H9 (cell line): ENCODE measurements at regions not wholly inside any gene's neighbourhood (a gene's known extent, or its start where the extent isn't known, plus 50 kb on each side); places are given as distances from the start of the nearest gene placed in this dataset.

Source experiments
- DNase-seq: peaks from one replicate; pipeline ENCODE4 v3.0.0-alpha.2; 2017
- H2AFZ ChIP-seq: one replicate; pipeline ENCODE4 v1.6.1; 2013; ENCODE audit warnings: mild to moderate bottlenecking, low read length, control low read depth, moderate library complexity
- H2AK5ac ChIP-seq: 2 replicates; pipeline ENCODE4 v1.6.1; 2013; ENCODE audit warnings: low read length, control low read depth, mixed read lengths; ENCODE audit not compliant: insufficient read length
- H2BK120ac ChIP-seq: one replicate; pipeline ENCODE4 v1.6.1; 2013; ENCODE audit warnings: low read depth, mild to moderate bottlenecking, low read length, control low read depth, inconsistent platforms; ENCODE audit not compliant: poor library complexity, severe bottlenecking
- H2BK12ac ChIP-seq: 2 replicates; pipeline ENCODE4 v1.6.1; 2013; ENCODE audit warnings: low read length, control low read depth, mixed read lengths, low read depth; ENCODE audit not compliant: insufficient read length
- H2BK15ac ChIP-seq: 2 replicates; pipeline ENCODE4 v1.6.1; 2013; ENCODE audit warnings: low read depth, low read length, control low read depth
- H2BK20ac ChIP-seq: one replicate; pipeline ENCODE4 v1.6.1; 2013; ENCODE audit warnings: low read depth, mild to moderate bottlenecking, low read length, control low read depth, inconsistent platforms; ENCODE audit not compliant: poor library complexity, severe bottlenecking
- H2BK5ac ChIP-seq: 2 replicates; pipeline ENCODE4 v1.6.1; 2013; ENCODE audit warnings: low read length, control low read depth, mixed read lengths; ENCODE audit not compliant: insufficient read length
- H3K14ac ChIP-seq: 2 replicates; pipeline ENCODE4 v1.6.1; 2013; ENCODE audit warnings: low read length, control low read depth; ENCODE audit not compliant: insufficient read depth
- H3K18ac ChIP-seq: 2 replicates; pipeline ENCODE4 v1.6.1; 2013; ENCODE audit warnings: low read depth, mild to moderate bottlenecking, mixed read lengths, low read length, control low read depth; ENCODE audit not compliant: insufficient read length
- H3K23ac ChIP-seq: 2 replicates; pipeline ENCODE4 v1.6.1; 2013; ENCODE audit warnings: low read length, control low read depth, mixed read lengths, low read depth; ENCODE audit not compliant: insufficient read length
- H3K23me2 ChIP-seq: 2 replicates; pipeline ENCODE4 v1.6.1; 2013; ENCODE audit warnings: low read depth, mild to moderate bottlenecking, mixed read lengths, low read length, control low read depth; ENCODE audit not compliant: insufficient read length, poor library complexity, severe bottlenecking
- H3K27ac ChIP-seq: 2 replicates; pipeline ENCODE4 v1.5.1; 2013; ENCODE audit warnings: low read length, control low read depth, mixed read lengths, low read depth; ENCODE audit not compliant: insufficient read length
- H3K27me3 ChIP-seq: 2 replicates; pipeline ENCODE4 v1.6.1; 2013; ENCODE audit warnings: low read length, control low read depth, inconsistent platforms; ENCODE audit not compliant: insufficient read depth
- H3K4ac ChIP-seq: 2 replicates; pipeline ENCODE4 v1.6.1; 2013; ENCODE audit warnings: low read depth, mild to moderate bottlenecking, control low read depth, inconsistent platforms, low read length, moderate library complexity
- H3K4me1 ChIP-seq: 2 replicates; pipeline ENCODE4 v1.6.1; 2013; ENCODE audit warnings: low read length, control low read depth, inconsistent platforms; ENCODE audit not compliant: insufficient read depth
- H3K4me2 ChIP-seq: 2 replicates; pipeline ENCODE4 v1.6.1; 2013; ENCODE audit warnings: low read length, control low read depth, mixed read lengths; ENCODE audit not compliant: insufficient read length, insufficient read depth
- H3K56ac ChIP-seq: 2 replicates; pipeline ENCODE4 v1.6.1; 2013; ENCODE audit warnings: low read depth, mild to moderate bottlenecking, mixed read lengths, low read length, control low read depth; ENCODE audit not compliant: insufficient read length
- H3K79me1 ChIP-seq: 2 replicates; pipeline ENCODE4 v1.6.1; 2013; ENCODE audit warnings: low read depth, mild to moderate bottlenecking, moderate library complexity, low read length, control low read depth, inconsistent platforms; ENCODE audit not compliant: insufficient read depth, poor library complexity, severe bottlenecking
- H3K79me2 ChIP-seq: 2 replicates; pipeline ENCODE4 v1.6.1; 2013; ENCODE audit warnings: low read length, control low read depth, inconsistent platforms; ENCODE audit not compliant: insufficient read depth
- H3K9ac ChIP-seq: 2 replicates; pipeline ENCODE4 v1.6.1; 2013; ENCODE audit warnings: low read length, control low read depth, mixed read lengths; ENCODE audit not compliant: insufficient read length; ENCODE audit errors: extremely low read depth
- H3K9me3 ChIP-seq: one replicate; pipeline ENCODE4 v1.6.1; 2013; ENCODE audit warnings: low read depth, low read length, inconsistent platforms; ENCODE audit not compliant: control insufficient read depth
- H3T11ph ChIP-seq: one replicate; pipeline ENCODE4 v1.6.1; 2013; ENCODE audit warnings: mild to moderate bottlenecking, low read length, control low read depth, inconsistent platforms
- H4K20me1 ChIP-seq: one replicate; pipeline ENCODE4 v1.6.1; 2013; ENCODE audit not compliant: control insufficient read depth, insufficient read length, insufficient read depth
- H4K5ac ChIP-seq: 2 replicates; pipeline ENCODE4 v1.6.1; 2013; ENCODE audit warnings: low read depth, mild to moderate bottlenecking, mixed read lengths, low read length, control low read depth; ENCODE audit not compliant: insufficient read length
- H4K8ac ChIP-seq: replicated peaks from 2 replicates; pipeline ENCODE4 v1.6.1; 2013; ENCODE audit warnings: low read length, control low read depth, mixed read lengths, low read depth; ENCODE audit not compliant: insufficient read length
- H4K91ac ChIP-seq: 2 replicates; pipeline ENCODE4 v1.6.1; 2013; ENCODE audit warnings: low read depth, mild to moderate bottlenecking, moderate library complexity, mixed read lengths, low read length, control low read depth; ENCODE audit not compliant: insufficient read length
- H3K27ac Mint-ChIP-seq, 3 experiments: 2 replicates in 2 of 3; 3 replicates in 1 of 3; pipeline ENCODE4 v1.8.0; 2020 to 2021; ENCODE audit warnings: mixed read lengths in 3 of 3, mild to moderate bottlenecking in 1 of 3, moderate library complexity in 1 of 3
- H3K27me3 Mint-ChIP-seq: 2 replicates; pipeline ENCODE4 v1.8.0; 2021; ENCODE audit warnings: low read depth, mild to moderate bottlenecking, moderate library complexity, mixed read lengths
- H3K36me3 Mint-ChIP-seq, 3 experiments: 2 replicates in 2 of 3; 3 replicates in 1 of 3; pipeline ENCODE4 v1.8.0; 2020 to 2021; ENCODE audit warnings: low read depth in 3 of 3, mixed read lengths in 3 of 3; ENCODE audit not compliant: insufficient read depth in 1 of 3
- H3K4me1 Mint-ChIP-seq, 2 experiments: 2 replicates each; pipeline ENCODE4 v1.8.0; 2020; ENCODE audit warnings: mixed read lengths in 2 of 2
- H3K4me3 Mint-ChIP-seq, 2 experiments: 2 replicates in 1 of 2; 3 replicates in 1 of 2; pipeline ENCODE4 v1.8.0; 2020 to 2021; ENCODE audit warnings: mild to moderate bottlenecking in 2 of 2, mixed read lengths in 2 of 2, moderate library complexity in 1 of 2
- H3K9me3 Mint-ChIP-seq, 2 experiments: 2 replicates in 1 of 2; 3 replicates in 1 of 2; pipeline ENCODE4 v1.8.0; 2020; ENCODE audit warnings: mild to moderate bottlenecking in 2 of 2, mixed read lengths in 2 of 2, moderate library complexity in 1 of 2
- WGBS: extraction: QIAGEN DNeasy Blood & Tissue Kit; methylation state at CpG from one replicate; pipeline ENCODE4 v1.1.7; 2013; ENCODE audit warnings: missing lambda C conversion rate, low lambda C conversion rate, mixed read lengths; ENCODE audit not compliant: insufficient read length; ENCODE audit errors: extremely low coverage; 5-methylcytosine and 5-hydroxymethylcytosine counted together
- TF ChIP-seq, protein P1 (sequence below): fragments of 200-600 bp; sonication (generic); conservative IDR thresholded peaks from 3 replicates; pipeline ENCODE4 v1.8.0; 2021; ENCODE audit warnings: antibody characterized with exemption, mild to moderate bottlenecking

DNA sequence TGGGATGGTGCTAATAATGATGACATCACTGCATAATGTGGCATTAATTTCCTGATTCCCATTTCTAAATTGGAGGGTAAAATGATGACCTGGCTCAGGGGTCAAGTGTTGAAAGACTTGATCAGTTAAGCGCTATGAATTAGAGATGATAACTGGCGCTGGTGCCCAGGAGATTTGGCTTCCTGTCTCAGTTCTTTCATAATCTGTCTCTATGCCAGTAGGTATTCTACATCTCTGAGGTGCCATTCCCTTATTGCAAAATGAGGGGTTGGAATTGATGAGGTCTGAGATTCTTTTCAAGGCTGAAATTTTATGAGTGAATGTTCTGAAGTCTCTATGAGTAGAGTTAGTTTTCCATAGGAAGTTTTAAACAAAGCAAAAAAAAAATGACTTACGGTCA is 1715.1 kb upstream of the WWC1 start:
- Histone ChIP-seq H3T11ph (no peak overlapping the region), H4K8ac (no peak overlapping the region), H3K27ac (no peak overlapping the region), H3K23ac (no peak overlapping the region), H3K4me2 (no peak overlapping the region), H4K5ac (no peak overlapping the region), H3K27me3 (no peaks in the 10 kb centered on the region), H2BK5ac (no peak overlapping the region), H3K14ac (no peak overlapping the region), H3K9me3 (no peaks in the 10 kb centered on the region), H2BK20ac (no peak overlapping the region), H3K4ac (no peak overlapping the region), H2AFZ (no peak overlapping the region), H2BK15ac (no peak overlapping the region), H3K18ac (no peak overlapping the region), H3K4me1 (no peaks in the 10 kb centered on the region), H3K56ac (no peak overlapping the region), H3K23me2 (no peaks in the 10 kb centered on the region), H2BK12ac (no peak overlapping the region), H3K79me2 (no peaks in the 10 kb centered on the region), H3K79me1 (no peaks in the 10 kb centered on the region), H3K9ac (no peak overlapping the region), H2AK5ac (no peak overlapping the region), H4K20me1 (no peaks in the 10 kb centered on the region), H4K91ac (no peak overlapping the region), H2BK120ac (no peak overlapping the region)
- TF ChIP-seq, protein P1, sequence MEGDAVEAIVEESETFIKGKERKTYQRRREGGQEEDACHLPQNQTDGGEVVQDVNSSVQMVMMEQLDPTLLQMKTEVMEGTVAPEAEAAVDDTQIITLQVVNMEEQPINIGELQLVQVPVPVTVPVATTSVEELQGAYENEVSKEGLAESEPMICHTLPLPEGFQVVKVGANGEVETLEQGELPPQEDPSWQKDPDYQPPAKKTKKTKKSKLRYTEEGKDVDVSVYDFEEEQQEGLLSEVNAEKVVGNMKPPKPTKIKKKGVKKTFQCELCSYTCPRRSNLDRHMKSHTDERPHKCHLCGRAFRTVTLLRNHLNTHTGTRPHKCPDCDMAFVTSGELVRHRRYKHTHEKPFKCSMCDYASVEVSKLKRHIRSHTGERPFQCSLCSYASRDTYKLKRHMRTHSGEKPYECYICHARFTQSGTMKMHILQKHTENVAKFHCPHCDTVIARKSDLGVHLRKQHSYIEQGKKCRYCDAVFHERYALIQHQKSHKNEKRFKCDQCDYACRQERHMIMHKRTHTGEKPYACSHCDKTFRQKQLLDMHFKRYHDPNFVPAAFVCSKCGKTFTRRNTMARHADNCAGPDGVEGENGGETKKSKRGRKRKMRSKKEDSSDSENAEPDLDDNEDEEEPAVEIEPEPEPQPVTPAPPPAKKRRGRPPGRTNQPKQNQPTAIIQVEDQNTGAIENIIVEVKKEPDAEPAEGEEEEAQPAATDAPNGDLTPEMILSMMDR = no peak
- Mint-ChIP-seq H3K27me3 (no peaks in the 10 kb centered on the region), H3K27ac (no peak overlapping the region), H3K4me3 (no peak overlapping the region), H3K4me1 (no peaks in the 10 kb centered on the region), H3K36me3 (peaks cover 3 to 15% (median 3%) of the 10 kb centered on the region in 3 experiments; a peak in 6 of 7 replicates), H3K9me3 (peaks cover 5 to 19% of the 10 kb centered on the region in 2 experiments)
- no peak for DNase-seq
- no CpG with 5 or more reads among the region's 3 CpGs for WGBS
